Peyer's patch (tissue), 4 donors: ENCODE measurements at regions not wholly inside any gene's neighbourhood (a gene's known extent, or its start where the extent isn't known, plus 50 kb on each side); places are given as distances from the start of the nearest gene placed in this dataset.

Experiments used
- DNase-seq, 3 donors: peaks; one replicate each; pipeline ENCODE4 v3.0.0-alpha.2; 2017 to 2019
- H3K27ac ChIP-seq, 4 donors: fragments of 200-600 bp; sonication (generic); one replicate each; pipeline ENCODE4 v1.5.1; 2016 to 2019
- H3K27me3 ChIP-seq, 2 donors: fragments of 200-600 bp; sonication (generic); one replicate each; pipeline ENCODE4 v1.5.1; 2019
- H3K36me3 ChIP-seq, 3 donors: fragments of 200-600 bp; sonication (generic); one replicate each; pipeline ENCODE4 v1.5.1; 2016 to 2019
- H3K4me1 ChIP-seq, 4 donors: fragments of 200-600 bp; sonication (generic); one replicate each; pipeline ENCODE4 v1.5.1; 2016 to 2019
- H3K4me3 ChIP-seq, 4 donors: fragments of 200-600 bp; sonication (generic); 1 replicate in 3 of 4; 2 replicates in 1 of 4; pipeline ENCODE4 v1.5.1; 2016 to 2019; ENCODE audit warnings: mild to moderate bottlenecking in 1 of 4
- H3K9me3 ChIP-seq, 4 donors: fragments of 200-600 bp; sonication (generic); one replicate each; pipeline ENCODE4 v1.5.1; 2016 to 2019; ENCODE audit warnings: mild to moderate bottlenecking in 1 of 4
- POLR2A ChIP-seq, 2 donors: fragments of 450-650 bp; IDR thresholded peaks; one replicate each; pipeline ENCODE4 v1.5.1; 2017; ENCODE audit warnings: antibody characterized with exemption in 2 of 2, mild to moderate bottlenecking in 2 of 2, moderate library complexity in 2 of 2
- TF ChIP-seq, protein P1 (sequence below), 6 experiments: fragments of 450-650 bp in 4 of 6; fragments of 200-600 bp in 2 of 6; sonication (generic) in 1 of 6; IDR thresholded peaks; one replicate each; pipeline ENCODE4 v1.5.1; 2017 to 2019; ENCODE audit warnings: antibody characterized with exemption in 6 of 6, mild to moderate bottlenecking in 3 of 6, moderate library complexity in 1 of 6

DNA sequence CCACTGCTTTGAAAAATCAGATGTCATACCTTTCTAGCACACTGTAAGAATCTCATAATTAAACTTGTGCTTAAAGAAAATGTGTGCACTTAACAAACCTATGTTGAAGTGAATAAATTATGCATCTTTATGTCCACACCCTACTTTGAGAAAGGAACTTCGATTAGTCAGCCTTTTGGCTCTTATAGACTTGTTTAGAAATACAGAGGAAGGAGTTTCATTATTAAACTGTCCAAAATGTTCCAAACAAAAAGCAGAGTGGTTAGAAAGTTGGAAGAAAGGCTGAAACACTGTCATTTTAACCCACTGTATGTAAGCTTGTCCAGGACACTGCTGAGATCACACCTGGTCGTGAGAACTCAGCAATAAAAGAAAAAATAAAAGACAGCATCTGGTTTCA is 863.2 kb upstream of the CHORDC1 start:
- Histone ChIP-seq H3K4me1 (no peaks in the 10 kb centered on the region), H3K27me3 (no peaks in the 10 kb centered on the region), H3K27ac (no peak overlapping the region), H3K36me3 (no peaks in the 10 kb centered on the region), H3K4me3 (no peak overlapping the region), H3K9me3 (no peaks in the 10 kb centered on the region)
- TF ChIP-seq POLR2A (IDR thresholded peaks at IDR 0.05), result no peak
- TF ChIP-seq, protein P1, sequence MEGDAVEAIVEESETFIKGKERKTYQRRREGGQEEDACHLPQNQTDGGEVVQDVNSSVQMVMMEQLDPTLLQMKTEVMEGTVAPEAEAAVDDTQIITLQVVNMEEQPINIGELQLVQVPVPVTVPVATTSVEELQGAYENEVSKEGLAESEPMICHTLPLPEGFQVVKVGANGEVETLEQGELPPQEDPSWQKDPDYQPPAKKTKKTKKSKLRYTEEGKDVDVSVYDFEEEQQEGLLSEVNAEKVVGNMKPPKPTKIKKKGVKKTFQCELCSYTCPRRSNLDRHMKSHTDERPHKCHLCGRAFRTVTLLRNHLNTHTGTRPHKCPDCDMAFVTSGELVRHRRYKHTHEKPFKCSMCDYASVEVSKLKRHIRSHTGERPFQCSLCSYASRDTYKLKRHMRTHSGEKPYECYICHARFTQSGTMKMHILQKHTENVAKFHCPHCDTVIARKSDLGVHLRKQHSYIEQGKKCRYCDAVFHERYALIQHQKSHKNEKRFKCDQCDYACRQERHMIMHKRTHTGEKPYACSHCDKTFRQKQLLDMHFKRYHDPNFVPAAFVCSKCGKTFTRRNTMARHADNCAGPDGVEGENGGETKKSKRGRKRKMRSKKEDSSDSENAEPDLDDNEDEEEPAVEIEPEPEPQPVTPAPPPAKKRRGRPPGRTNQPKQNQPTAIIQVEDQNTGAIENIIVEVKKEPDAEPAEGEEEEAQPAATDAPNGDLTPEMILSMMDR (IDR thresholded peaks at IDR 0.05), result no peak
- DNase-seq, result no peak

GRCh38 chr11:91082255-91082654 is 859.4 kb upstream of the CHORDC1 start:
- Histone ChIP-seq H3K27me3 (no peaks in the 10 kb centered on the region), H3K9me3 (no peaks in the 10 kb centered on the region), H3K4me1 (no peaks in the 10 kb centered on the region), H3K36me3 (no peaks in the 10 kb centered on the region), H3K4me3 (no peak overlapping the region), H3K27ac (no peak overlapping the region)
- DNase-seq, result no peak
- no peak for TF ChIP-seq POLR2A (IDR thresholded peaks at IDR 0.05)
- TF ChIP-seq, protein P1 (IDR thresholded peaks at IDR 0.05), result no peak

GRCh38 chr11:91081440-91082043 is 858.7 kb upstream of the CHORDC1 start:
- no peak for TF ChIP-seq POLR2A (IDR thresholded peaks at IDR 0.05)
- TF ChIP-seq, protein P1 (IDR thresholded peaks at IDR 0.05), result no peak
- DNase-seq, result no peak
- Histone ChIP-seq H3K4me3 (no peak overlapping the region), H3K36me3 (no peaks in the 10 kb centered on the region), H3K9me3 (no peaks in the 10 kb centered on the region), H3K27ac (no peak overlapping the region), H3K27me3 (no peaks in the 10 kb centered on the region), H3K4me1 (no peaks in the 10 kb centered on the region)

DNA sequence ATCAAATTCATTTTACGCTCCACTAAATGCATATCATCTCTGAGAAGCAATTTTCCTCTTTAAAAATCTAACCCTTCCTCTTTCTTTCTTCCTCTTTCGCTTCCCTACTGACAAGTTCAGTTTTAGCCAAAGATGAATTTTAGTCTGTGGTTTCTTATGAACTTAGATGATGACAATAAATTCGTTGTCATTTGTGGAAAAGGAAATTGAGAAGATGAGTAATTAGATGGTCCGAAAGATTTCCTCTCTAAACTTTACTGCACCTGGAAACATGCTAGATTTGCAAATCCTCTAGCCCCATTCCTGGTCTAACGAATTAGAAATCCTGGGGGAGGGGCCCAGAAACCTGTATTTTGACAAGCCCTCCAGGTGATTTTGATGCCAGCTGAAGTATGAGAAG is 855.4 kb upstream of the CHORDC1 start:
- no peaks in the 10 kb centered on the region for H3K4me1 ChIP-seq
- no peak overlapping the region for H3K4me3 ChIP-seq
- H3K36me3 ChIP-seq, result no peaks in the 10 kb centered on the region
- TF ChIP-seq, protein P1 (IDR thresholded peaks at IDR 0.05), result no peak
- TF ChIP-seq POLR2A (IDR thresholded peaks at IDR 0.05), result no peak
- no peak overlapping the region for H3K27ac ChIP-seq
- no peak for DNase-seq
- no peaks in the 10 kb centered on the region for H3K9me3 ChIP-seq
- H3K27me3 ChIP-seq, result no peaks in the 10 kb centered on the region

DNA sequence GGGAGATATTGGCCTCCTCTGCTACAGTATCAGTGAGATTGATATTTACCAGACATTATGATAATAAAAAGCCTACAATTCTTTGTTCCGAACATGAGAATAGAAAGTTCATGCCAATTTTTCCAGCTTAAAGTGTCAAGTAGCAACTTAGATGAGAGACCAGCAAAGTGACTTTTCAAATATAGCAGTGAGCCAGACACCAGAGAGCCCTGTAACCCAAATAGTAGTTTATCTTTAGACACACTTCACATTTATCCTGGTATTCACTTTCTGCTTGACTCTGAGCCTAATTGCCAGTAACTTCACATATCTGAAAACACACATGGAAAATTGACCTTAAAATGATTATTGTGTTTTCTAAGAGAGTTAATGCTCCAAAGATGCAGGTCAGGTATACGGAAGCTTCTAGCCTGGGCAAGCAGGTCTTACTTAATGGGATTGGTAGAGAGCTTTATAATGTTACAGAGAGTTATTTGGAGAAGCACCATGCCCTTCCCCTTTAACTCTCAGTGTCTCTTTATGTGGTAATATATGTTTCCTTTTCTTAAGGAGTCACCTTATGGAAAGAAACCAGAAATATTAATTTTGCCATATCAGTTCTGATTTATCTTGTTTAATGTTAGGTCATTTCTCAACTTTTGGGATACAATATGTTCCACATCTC is 852.3 kb upstream of the CHORDC1 start:
- DNase-seq, result no peak
- Histone ChIP-seq H3K27me3 (no peaks in the 10 kb centered on the region), H3K9me3 (no peaks in the 10 kb centered on the region), H3K36me3 (no peaks in the 10 kb centered on the region), H3K4me1 (no peaks in the 10 kb centered on the region), H3K4me3 (no peak overlapping the region), H3K27ac (no peak overlapping the region)
- TF ChIP-seq, protein P1 (IDR thresholded peaks at IDR 0.05), result no peak
